Left ventricle myocardium superior (tissue), 1 donor: ENCODE measurements at regions not wholly inside any gene's neighbourhood (a gene's known extent, or its start where the extent isn't known, plus 50 kb on each side); places are given as distances from the start of the nearest gene placed in this dataset.
A peak's percentile ranks its signal among the peaks of the same experiment; 100 is the strongest.

Experiments used
- ATAC-seq: fragments of 200-7000 bp; cut with Tn5 transposase; one replicate; pipeline ENCODE4 v1.9.1; 2020; ENCODE audit warnings: mild to moderate bottlenecking, moderate library complexity
- DNase-seq: peaks from one replicate; pipeline ENCODE4 v3.0.0-alpha.2; 2020
- intact Hi-C: fragments of 100-400 bp; cut with micrococcal nuclease; formaldehyde crosslinking; loops from one replicate; pipeline ENCODE4 v1.11.0; 2022
- donor health status: DM: no; HTN: yes; CAD: no; lungs with severe emphysema.

GRCh38 chr3:164479978-164480377, 598.3 kb downstream of the SI start:
- no peak for DNase-seq
- intact Hi-C loops, result no loop called here
- ATAC-seq, result no peak

GRCh38 chr3:164479406-164479805, 598.9 kb downstream of the SI start:
- DNase-seq, result no peak
- no peak for ATAC-seq
- intact Hi-C loops, result no loop called here

DNA sequence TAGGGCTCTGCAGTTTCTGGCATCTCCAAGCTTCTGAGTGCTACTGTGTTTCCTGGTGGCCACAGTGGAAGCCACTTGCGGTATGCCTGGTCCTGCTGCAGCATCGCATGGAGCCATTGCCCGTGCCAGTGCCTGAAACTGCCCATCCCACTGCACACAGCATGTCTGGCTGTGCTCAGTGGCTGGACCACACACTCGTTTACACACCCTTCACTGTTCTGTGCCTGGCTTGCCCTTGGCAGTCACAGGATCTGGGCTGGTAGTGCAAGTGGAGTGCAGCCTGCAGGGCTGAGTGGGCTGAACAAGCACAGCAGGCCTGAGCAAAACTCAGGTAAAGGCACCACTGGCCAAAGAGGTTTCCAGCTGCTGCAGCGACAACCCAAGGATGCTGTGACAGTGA, 600.0 kb downstream of the SI start:
- intact Hi-C loops, result no loop called here
- ATAC-seq (no peak), DNase-seq (no peak)

GRCh38 chr3:164477403-164477802, 600.9 kb downstream of the SI start:
- intact Hi-C loops, result no loop called here
- ATAC-seq, result no peak
- no peak for DNase-seq

- intact Hi-C loops, result no loop called here
- DNase-seq (no peak), ATAC-seq (no peak)
Observed at GRCh38 chr3:164476631-164477030, 601.7 kb downstream of the SI start.

DNA sequence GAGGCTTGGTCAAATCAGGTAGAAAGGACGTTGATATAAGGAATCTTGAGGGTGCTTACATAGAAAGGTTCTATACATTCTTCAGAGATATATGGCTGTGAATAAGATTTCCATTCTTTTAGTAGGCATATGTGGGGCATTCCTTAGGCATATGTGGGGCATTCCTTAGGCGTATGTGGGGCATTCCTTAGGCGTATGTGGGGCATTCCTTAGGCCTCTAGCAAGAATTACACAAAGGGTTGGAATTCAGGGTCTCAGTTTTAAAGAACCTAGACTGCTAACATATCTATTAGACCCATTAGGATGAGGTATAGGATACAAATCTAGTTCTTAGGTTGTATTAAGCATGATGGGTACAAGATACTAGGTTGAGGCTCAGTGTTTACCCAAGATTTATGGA, 607.8 kb downstream of the SI start:
- intact Hi-C loops, result no loop called here
- DNase-seq (no peak), ATAC-seq (no peak)

DNA sequence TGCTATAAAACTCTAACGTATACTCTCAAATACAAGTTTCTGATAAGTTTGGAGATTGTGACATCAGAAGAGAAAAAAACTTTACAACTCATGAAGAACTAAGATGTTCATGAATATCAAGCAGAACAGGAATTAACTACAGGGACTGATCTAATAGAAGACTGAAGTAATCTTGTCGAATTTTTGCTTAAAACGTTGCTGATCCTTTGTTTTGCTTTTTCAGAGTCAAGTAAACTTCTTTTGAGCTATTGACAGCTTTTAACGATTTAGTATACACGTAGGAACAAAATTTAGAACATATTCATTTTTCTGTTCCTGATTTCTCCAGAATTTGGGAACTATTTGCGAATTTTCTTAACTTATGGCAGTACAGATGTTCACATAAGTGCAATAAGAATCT, 610.2 kb downstream of the SI start:
- intact Hi-C loops, result no loop called here
- no peak for ATAC-seq
- no peak for DNase-seq

DNA sequence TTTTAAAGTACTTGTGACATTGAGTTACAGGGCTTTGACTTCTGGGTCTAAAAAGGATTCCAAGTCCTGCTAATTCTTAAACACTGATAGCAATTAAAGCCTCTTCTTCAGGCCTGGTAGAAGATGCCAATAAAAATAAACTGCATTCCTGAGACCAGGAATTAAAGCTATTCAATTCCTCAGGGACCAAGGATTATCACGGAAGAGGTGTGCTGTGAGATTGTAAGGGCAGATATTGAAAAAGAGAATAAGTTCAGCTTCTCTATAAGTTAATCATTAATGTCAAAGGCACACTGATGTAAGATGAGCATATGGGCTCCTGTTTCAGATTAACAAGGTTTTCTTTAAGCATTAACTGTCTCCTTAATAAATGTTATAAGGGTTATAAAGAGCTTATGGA, 611.3 kb downstream of the SI start:
- ATAC-seq (no peak), DNase-seq (no peak)
- intact Hi-C loops, result no loop called here

- DNase-seq, result no peak
- intact Hi-C loops, result no loop called here
- ATAC-seq, result no peak
Observed at GRCh38 chr3:164465172-164465571, 613.1 kb downstream of the SI start.

- DNase-seq, result no peak
- intact Hi-C loops, result no loop called here
- ATAC-seq, result no peak
Observed at GRCh38 chr3:164460851-164461250, 617.4 kb downstream of the SI start.

GRCh38 chr3:164459521-164460151, 618.7 kb downstream of the SI start:
- no peak for DNase-seq
- intact Hi-C loops, result no loop called here
- no peak for ATAC-seq

DNA sequence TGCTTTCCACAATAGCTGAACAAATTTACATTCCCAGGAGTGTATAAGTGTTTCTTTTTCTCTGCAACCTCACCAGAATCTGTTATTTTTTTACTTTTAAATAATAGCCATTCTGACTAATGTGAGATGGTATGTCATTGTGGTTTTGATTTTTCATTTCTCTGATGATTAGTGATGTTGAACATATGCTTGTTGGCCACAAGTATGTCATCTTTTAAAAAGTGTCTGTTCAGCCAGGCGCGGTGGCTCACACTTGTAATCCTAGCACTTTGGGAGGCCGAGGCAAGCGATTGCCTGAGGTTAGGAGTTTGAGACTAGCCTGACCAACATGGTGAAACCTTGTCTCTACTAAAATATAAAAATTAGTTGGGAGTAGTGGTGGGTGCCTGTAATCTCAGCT, 619.3 kb downstream of the SI start:
- no peak for ATAC-seq
- intact Hi-C loops, result no loop called here
- no peak for DNase-seq

- ATAC-seq (no peak), DNase-seq (no peak)
- intact Hi-C loops, result no loop called here
Observed at GRCh38 chr3:164453714-164454113, 624.6 kb downstream of the SI start.

DNA sequence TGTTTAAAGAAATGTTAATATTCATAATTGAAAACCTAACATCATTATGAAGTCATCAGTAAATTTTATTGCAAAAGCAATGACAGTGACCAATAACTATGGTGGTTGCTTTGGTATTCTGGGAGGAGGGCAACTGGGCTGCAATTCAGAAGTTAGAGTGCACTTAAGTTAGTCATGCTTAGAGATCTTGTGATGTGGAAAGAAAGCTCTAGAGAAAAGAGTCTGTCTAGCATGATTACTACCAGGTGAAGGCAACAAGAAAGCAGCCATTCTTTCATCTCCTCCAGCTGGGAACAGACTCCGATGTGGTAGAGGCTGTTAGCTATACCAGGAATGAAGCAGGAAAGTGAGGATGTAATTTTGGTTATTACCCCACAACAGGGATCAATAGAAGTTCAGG, 625.6 kb downstream of the SI start:
- intact Hi-C loops, result no loop called here
- DNase-seq (no peak), ATAC-seq (no peak)

GRCh38 chr3:164451072-164451910, 627.0 kb downstream of the SI start:
- ATAC-seq (peak; percentile 82), DNase-seq (peak; percentile 32)

GRCh38 chr3:164450276-164450905, 627.9 kb downstream of the SI start:
- intact Hi-C loops, result no loop called here
- DNase-seq, result no peak

More at GRCh38 chr3:164451072-164451910, 627.0 kb downstream of the SI start:
- intact Hi-C loops, result no loop called here

GRCh38 chr3:164419220-164419619, 659.1 kb downstream of the SI start:
- intact Hi-C loops, result no loop called here
- DNase-seq (no peak), ATAC-seq (no peak)

More at GRCh38 chr3:164450276-164450905, 627.9 kb downstream of the SI start:
- peak; percentile 75 for ATAC-seq

DNA sequence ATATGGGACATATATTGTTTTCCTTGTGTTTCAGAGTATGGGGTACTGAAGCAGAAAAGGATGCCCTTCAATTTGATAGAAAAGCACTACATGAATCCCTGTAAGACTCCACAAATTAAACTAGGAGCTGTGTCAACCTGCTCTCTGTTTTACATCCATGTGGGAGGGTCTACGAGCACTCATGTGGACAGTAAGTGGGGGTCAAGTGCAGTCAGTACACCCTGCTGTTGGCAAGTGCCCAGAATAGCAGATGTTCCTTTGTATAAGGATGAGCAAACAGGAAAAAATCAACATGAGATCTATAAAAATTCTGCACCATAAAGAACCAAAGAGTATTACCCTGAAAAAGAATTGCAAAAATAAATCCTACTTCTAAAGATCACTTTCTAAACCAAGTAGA, 659.9 kb downstream of the SI start:
- intact Hi-C loops, result no loop called here
- ATAC-seq, result no peak
- DNase-seq, result no peak

- intact Hi-C loops, result no loop called here
- DNase-seq (no peak), ATAC-seq (no peak)
Observed at GRCh38 chr3:164417955-164418354, 660.3 kb downstream of the SI start.

- no peak for DNase-seq
- intact Hi-C loops, result no loop called here
- ATAC-seq, result no peak
Observed at GRCh38 chr3:164416491-164417222, 661.6 kb downstream of the SI start.
